CD4-positive, alpha-beta T cell treated with Interleukin-15 for 4 hours (primary cell): ENCODE measurements at regions not wholly inside any gene's neighbourhood (a gene's known extent, or its start where the extent isn't known, plus 50 kb on each side); places are given as distances from the start of the nearest gene placed in this dataset.
"Not testable (repeated sequence)": the region's sequence is repeated elsewhere in the genome, so short reads cannot be mapped to it uniquely, and the experiment has no call there.

Source experiments
- DNase-seq: peaks from one replicate; pipeline ENCODE4 v3.0.0-alpha.2; 2020; ENCODE audit warnings: low spot score

DNA sequence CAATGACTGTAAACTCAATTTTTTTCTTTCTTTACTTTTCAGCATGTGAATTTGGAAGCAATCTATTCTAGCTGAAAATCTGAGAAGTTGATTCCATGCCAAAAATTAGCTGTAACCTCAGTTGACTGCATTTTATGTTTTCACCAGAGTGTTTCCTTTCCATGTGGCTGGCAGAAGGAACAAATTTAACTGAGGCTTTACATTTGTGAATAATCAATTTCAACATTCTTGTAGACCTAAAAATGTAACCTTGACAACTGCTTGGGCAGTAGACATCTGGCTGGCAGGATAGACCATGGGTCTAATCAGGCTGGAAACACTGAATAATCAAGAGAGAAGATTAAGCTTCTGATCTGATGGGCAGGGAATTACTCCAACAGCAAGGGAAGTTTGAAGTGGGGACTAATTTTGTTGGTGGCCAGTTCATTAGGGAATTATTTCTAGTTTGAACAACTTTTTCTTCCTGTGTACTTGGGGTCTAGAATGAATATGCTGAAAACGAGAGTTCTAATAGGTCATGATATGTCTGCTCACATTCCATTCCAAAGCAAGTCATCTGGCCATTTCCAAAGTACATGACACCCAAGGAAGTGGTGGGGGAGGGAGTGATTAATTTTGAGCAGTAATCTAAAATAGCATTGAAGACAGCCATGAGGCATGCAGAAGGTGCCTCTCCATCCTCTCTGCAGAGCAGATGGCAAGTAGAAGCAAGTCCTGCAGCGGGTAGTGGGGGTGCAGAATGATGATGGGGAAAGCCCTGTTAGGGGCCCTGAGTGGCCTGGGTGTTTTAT, 68.2 kb downstream of the ATP23 start:
- DNase-seq, result no peak

- DNase-seq, result no peak
Observed at GRCh38 chr12:58011676-58012075, 70.3 kb downstream of the ATP23 start.

DNA sequence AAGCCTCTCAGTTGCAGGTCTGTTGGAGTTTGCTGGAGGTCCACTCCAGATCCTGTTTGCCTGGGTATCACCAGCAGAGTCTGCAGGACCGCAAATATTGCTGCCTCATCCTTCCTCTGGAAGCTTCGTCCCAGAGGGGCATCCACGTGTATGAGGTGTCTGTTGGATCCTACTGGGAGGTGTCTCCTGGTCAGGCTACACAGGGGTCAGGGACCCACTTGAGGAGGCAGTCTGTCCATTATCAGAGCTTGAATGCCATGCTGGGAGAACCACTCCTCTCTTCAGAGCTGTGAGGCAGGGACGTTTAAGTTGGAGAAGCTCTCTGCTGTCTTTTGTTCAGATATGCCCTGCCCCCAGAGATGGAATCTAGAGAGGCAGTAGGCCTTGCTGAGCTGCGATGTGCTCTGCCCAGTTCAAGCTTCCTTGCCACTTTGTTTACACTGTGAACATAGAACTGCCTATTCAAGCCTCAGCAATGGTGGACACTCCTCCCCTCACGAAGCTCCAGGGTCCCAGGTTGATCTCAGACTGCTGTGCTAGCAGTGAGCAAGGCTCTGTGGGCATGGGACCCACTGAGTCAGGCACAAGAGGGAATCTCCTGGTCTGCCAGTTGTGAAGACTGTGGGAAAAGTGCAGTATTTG, 81.1 kb downstream of the ATP23 start:
- DNase-seq, result not testable (repeated sequence)

- DNase-seq, result no peak
Observed at GRCh38 chr12:58025431-58025830, 84.1 kb downstream of the ATP23 start.

DNA sequence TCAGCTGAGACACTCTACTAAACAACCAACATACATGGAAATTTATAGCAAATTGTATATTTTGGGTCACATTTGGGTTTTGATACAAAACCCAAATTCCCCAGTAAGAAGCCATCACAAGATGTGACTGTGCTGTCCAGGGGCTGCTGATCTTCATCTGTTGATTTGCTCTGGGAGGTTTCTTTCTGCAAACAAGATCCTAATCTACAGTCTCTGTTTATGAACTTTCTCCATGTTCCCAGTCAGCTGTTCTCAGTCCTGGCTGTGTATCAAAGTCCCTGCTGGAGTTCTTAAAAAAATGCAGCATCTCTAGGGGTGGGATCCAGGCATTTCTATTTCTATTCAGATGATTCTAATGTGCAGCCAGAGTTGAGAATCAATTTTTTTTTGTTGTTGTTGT, 85.1 kb downstream of the ATP23 start:
- DNase-seq, result no peak

DNA sequence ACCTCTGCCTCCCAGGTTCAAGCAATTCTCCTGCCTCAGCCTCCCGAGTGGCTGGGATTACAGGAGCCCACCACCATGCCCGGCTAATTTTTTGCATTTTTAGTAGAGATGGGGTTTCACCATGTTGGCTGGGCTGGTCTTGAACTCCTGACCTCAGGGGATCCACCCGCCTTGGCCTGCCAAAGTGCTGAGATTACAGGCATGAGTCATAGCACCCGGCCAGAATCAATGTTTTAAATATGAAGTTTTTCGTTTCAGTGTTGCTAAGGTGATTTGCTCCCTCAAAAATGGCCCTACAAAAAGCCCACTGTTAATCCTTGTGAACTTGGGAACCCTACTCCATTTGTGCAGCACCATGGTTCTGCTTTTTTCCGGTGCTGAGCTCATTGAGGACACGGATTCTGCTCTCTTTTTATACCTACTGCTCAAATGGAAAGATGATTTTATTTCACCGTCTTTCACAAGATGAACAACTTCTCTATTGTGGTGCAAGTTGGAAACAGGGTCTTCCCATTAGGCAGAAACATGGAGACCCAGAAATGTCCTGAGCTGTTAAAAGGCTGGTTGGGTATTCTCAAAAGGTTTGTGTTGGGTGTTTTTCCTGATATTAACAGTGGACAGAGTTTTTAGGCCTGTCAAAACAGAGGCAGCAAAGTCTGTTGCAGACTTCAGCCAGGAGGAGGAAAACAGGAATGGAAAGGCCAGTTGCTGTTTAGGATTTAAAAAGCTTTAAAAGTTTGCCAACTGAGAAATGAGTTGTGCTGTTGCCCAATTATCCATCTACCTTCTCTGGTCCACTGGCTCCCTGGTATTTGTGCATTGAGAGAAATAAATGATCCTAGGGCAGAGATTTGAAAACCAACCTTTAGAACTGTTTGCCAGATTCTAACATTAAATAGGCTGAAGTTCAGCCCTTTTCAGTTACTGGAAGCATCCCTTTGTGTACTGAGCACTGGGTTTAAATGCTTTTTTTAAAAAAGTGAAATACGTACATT, 85.8 kb downstream of the ATP23 start:
- DNase-seq, result no peak

DNA sequence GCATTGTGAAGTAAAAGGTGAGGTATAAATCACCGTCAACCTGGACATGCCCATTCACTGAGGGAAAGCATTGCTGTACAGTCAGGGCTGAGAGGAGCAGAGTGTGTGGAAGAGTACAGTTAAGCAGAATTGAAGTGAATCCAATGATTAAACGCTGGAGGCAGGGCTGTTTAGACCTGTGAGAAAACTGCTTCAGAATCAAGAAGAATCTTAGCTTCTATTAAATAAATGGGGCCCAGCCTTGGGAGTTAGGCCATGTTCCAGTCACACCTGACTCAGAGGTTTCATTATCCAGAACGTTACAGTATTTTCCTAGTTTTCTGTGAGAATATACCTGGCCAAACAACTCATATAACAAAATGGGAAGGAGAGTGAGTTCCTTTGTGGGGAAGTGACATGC, 86.9 kb downstream of the ATP23 start:
- DNase-seq, result no peak

DNA sequence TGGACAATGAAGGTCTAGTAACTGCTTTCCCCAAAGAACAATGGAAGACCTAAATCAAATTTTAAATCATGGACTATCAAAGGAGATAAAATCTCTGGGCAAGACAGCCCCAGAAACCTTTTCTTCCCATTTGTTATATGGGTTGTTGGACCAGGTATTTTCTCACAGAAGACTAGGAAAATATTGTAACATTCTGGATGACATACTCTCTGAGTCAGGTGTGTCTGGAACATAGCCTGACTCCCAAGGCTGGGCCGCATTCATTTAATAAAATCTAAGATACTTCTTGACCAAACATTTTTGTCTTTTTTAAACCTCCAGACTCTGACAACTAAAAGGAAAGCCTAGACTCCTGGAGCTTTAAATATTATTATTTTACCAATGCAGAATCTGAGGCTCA, 87.9 kb downstream of the ATP23 start:
- no peak for DNase-seq

DNA sequence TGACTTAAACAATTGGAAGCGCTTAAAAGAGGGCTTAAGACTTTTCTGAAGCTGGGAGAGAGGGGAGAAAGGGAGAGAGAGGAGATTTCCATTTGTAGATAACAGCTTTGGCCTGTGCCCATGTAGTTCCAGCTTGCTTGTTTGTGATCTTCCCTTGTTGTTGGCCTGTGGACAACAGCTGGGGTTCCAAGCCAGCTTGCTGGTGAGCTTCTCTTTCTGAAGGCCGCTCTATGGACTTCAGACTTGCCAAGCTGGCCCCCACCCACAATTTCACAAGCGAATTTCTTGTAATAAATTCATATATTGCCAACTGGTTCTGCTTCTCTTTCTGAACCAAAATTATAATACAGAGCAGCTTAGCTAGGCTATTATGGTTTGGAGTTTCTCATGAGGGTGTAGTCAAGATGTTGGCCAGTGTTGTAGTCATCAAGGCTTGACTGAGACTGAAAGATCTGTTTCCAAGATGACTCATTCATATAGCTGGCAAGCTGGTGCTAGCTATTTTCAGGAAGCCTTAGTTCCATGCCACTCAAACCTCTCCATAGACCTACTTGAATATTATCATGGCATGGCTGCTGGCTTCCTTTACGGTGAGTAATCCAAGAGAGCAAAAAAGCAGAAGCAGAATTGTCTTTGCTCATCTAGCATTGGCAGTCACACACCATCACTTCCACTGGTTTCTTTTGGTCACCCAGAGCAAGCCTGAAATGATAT, 89.4 kb downstream of the ATP23 start:
- no peak for DNase-seq

GRCh38 chr12:58032156-58032555, 90.8 kb downstream of the ATP23 start:
- no peak for DNase-seq

GRCh38 chr12:58033831-58034230, 92.5 kb downstream of the ATP23 start:
- no peak for DNase-seq

GRCh38 chr12:58034311-58034710, 92.9 kb downstream of the ATP23 start:
- DNase-seq, result no peak

DNA sequence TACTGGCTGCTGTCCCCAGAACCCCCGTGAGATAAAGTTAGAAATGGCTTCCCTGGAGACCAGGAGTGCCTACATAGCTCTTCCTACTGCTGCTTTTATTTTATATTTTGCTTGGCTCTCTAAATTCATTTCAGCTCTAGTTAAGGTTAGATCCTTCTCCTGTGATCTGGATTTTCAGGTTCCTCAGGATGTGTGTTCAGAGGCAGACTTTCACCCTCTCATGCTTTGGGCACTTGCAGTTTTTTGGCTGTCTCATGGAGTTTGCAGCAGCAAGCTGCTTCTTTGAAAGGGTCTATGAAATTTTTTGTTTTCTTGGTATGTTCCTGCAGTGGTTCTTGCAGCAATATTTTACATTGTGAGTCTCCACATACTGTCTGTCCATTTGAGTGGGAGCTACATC, 93.3 kb downstream of the ATP23 start:
- no peak for DNase-seq

- DNase-seq, result no peak
Observed at GRCh38 chr12:58041441-58041840, 100.1 kb downstream of the ATP23 start.

DNA sequence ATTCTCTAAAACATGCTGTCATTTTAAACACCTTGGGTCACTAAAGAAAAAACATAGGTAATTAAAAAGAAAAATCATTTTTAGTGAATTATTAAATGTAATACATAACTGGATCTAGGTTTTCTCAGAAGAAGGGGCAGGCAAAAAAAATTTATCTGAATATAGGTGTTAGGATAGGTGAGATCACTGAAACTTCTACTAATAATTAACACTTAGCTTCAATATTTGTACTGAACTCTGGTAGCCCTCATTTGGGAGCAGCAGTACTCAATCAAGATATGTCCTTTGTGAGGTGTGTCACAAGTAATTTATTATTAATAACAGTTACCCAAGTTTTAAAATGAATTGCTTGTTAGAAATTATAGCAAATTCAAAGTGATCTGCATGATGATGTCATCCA, 103.6 kb downstream of the ATP23 start:
- no peak for DNase-seq

- no peak for DNase-seq
Observed at GRCh38 chr12:58046271-58046670, 104.9 kb downstream of the ATP23 start.

- DNase-seq, result no peak
Observed at GRCh38 chr12:58051378-58051777, 110.0 kb downstream of the ATP23 start.

GRCh38 chr12:58064666-58065065, 123.3 kb downstream of the ATP23 start:
- DNase-seq, result no peak

DNA sequence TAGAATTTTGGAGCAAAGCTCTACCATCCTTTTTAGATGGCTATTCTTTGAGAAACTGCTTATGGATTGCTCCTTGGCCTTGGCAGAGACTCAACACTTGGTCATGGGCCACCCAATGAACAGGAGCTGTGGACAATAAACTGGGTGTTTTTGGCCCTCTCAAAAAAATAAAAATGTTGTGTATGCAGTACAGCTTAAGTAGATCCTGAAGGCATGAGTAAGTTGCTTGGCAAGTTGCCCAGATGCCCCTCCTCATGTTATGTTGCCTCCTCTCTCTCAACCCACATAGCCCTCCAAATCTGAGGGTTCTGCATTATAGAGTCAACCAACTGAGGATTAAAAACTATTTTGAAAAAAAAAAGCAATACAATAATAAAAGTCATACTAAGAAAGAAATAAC, 124.9 kb downstream of the ATP23 start:
- DNase-seq, result no peak

DNA sequence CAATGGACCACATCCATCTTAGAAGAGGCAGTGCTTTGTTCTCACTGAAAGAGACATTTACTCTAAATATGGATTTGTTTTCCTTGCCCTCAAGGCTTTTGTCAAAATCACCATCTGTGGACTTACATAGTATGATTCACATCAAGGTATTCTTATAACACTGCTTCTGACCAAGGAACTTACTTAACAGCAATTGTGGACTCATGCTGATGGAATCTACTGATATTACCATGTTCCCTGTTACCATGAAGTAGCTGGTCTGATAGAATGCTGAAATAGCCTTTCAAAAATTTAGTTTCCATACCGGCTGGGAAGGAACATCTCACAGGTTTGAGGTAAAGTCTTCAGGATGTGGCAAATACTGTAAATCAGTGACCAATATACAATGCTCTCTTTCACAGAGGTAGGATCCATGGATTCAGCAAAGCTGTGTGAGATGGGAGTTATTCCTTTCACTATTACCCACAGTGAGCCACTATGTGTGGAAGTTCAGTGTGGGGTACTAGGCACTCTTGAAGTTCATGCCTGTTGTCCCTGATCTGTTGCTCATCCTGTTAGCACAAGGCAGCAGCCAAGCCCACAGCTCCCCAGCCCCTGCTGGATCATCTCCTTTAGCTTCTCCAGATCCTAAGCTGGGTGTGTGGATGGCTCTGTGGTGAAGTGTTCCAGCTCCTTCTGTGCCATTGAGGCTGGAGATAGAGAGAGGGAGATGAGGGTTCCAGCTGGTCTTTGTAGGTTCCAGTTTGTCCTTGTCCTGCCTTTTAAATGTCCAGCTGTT, 126.4 kb downstream of the ATP23 start:
- no peak for DNase-seq

- DNase-seq, result no peak
Observed at GRCh38 chr12:58068706-58069105, 127.3 kb downstream of the ATP23 start.
